ENCODE measurements at regions not wholly inside any gene's neighbourhood (a gene's known extent, or its start where the extent isn't known, plus 50 kb on each side); places are given as distances from the start of the nearest gene placed in this dataset.
"Not testable (repeated sequence)": the region's sequence is repeated elsewhere in the genome, so short reads cannot be mapped to it uniquely, and the experiment has no call there.

- H3K27ac ChIP-seq (ENCODE audit: low read length); CTCF ChIA-PET; H3K4me3 Mint-ChIP-seq; H3K27me3 ChIP-seq (replicated peaks in 1 of 2; ENCODE audit: control insufficient read depth in 2 of 2, extremely low read depth in 1 of 2, insufficient read depth in 2 of 2, low read length in 1 of 2); ATAC-seq (replicated peaks in 1 of 4); POLR2A ChIA-PET; H3K9me3 ChIP-seq; H3K27me3 Mint-ChIP-seq; H3K4me1 ChIP-seq (ENCODE audit: control insufficient read depth in 1 of 2, extremely low read depth in 1 of 2, insufficient read depth in 2 of 2, low read length in 2 of 2); H3K4me3 ChIP-seq (ENCODE audit: control insufficient read depth in 1 of 2, extremely low read depth in 1 of 2, low read length in 1 of 2); H3K36me3 ChIP-seq (ENCODE audit: control insufficient read depth in 2 of 2, extremely low read depth in 1 of 2, insufficient read depth in 1 of 2, low read length in 1 of 2); DNase-seq; H3K9me3 Mint-ChIP-seq; H3K27ac Mint-ChIP-seq; H3K4me1 Mint-ChIP-seq: not testable (repeated sequence)
- H3K36me3 Mint-ChIP-seq: peaks cover 51% of the 10 kb centered on the region
- WGBS (ENCODE audit: insufficient coverage): no CpG with 5 or more reads among the region's 3 CpGs
These were observed 99.4 kb upstream of the ANTXRL start for GRCh38 chr10:46187431-46187830.

- peaks cover 40% of the 10 kb centered on the region for H3K36me3 Mint-ChIP-seq
- H3K36me3 ChIP-seq (ENCODE audit: control insufficient read depth in 2 of 2, extremely low read depth in 1 of 2, insufficient read depth in 1 of 2, low read length in 1 of 2): peaks cover 0 to 2% of the 10 kb centered on the region in 2 donors
- no CpG with 5 or more reads among the region's 3 CpGs for WGBS (ENCODE audit: insufficient coverage)
- H3K27ac Mint-ChIP-seq: no peak overlapping the region
- no peak overlapping the region for H3K27ac ChIP-seq (ENCODE audit: low read length)
- no peak for DNase-seq
- H3K4me3 ChIP-seq (ENCODE audit: control insufficient read depth in 1 of 2, extremely low read depth in 1 of 2, low read length in 1 of 2): no peak overlapping the region
- no peaks in the 10 kb centered on the region for H3K4me1 ChIP-seq (ENCODE audit: control insufficient read depth in 1 of 2, extremely low read depth in 1 of 2, insufficient read depth in 2 of 2, low read length in 2 of 2)
- CTCF ChIA-PET: no interaction called here
- POLR2A ChIA-PET: no interaction called here
- H3K4me1 Mint-ChIP-seq: peaks cover 2 to 10% (median 3%) of the 10 kb centered on the region in 3 donors
- H3K9me3 ChIP-seq: no peaks in the 10 kb centered on the region
- H3K27me3 ChIP-seq (replicated peaks in 1 of 2; ENCODE audit: control insufficient read depth in 2 of 2, extremely low read depth in 1 of 2, insufficient read depth in 2 of 2, low read length in 1 of 2): no peaks in the 10 kb centered on the region
- no peaks in the 10 kb centered on the region for H3K27me3 Mint-ChIP-seq
- H3K4me3 Mint-ChIP-seq: no peak overlapping the region
- ATAC-seq (replicated peaks in 1 of 4): no peak
- H3K9me3 Mint-ChIP-seq: no peaks in the 10 kb centered on the region
These were observed 89.7 kb upstream of the ANTXRL start for GRCh38 chr10:46197050-46197449.

- peaks cover 45% of the 10 kb centered on the region for H3K36me3 Mint-ChIP-seq
- no peak for ATAC-seq (replicated peaks in 1 of 4)
- no peak for DNase-seq
- H3K4me1 Mint-ChIP-seq: peaks cover 10 to 18% (median 12%) of the 10 kb centered on the region in 3 donors
- H3K27ac ChIP-seq (ENCODE audit: low read length): no peak overlapping the region
- H3K9me3 Mint-ChIP-seq: no peaks in the 10 kb centered on the region
- no peaks in the 10 kb centered on the region for H3K27me3 Mint-ChIP-seq
- no peak overlapping the region for H3K4me3 ChIP-seq (ENCODE audit: control insufficient read depth in 1 of 2, extremely low read depth in 1 of 2, low read length in 1 of 2)
- H3K4me3 Mint-ChIP-seq: no peak overlapping the region
- CTCF ChIA-PET: no interaction called here
- POLR2A ChIA-PET: no interaction called here
- no peaks in the 10 kb centered on the region for H3K4me1 ChIP-seq (ENCODE audit: control insufficient read depth in 1 of 2, extremely low read depth in 1 of 2, insufficient read depth in 2 of 2, low read length in 2 of 2)
- H3K27me3 ChIP-seq (replicated peaks in 1 of 2; ENCODE audit: control insufficient read depth in 2 of 2, extremely low read depth in 1 of 2, insufficient read depth in 2 of 2, low read length in 1 of 2): no peaks in the 10 kb centered on the region
- peaks cover 0 to 2% of the 10 kb centered on the region in 2 donors for H3K36me3 ChIP-seq (ENCODE audit: control insufficient read depth in 2 of 2, extremely low read depth in 1 of 2, insufficient read depth in 1 of 2, low read length in 1 of 2)
- no peaks in the 10 kb centered on the region for H3K9me3 ChIP-seq
- no peak overlapping the region for H3K27ac Mint-ChIP-seq
These were observed 88.3 kb upstream of the ANTXRL start for GRCh38 chr10:46198516-46198915.

- not testable (repeated sequence) for H3K27ac Mint-ChIP-seq
These were observed 84.4 kb upstream of the ANTXRL start for GRCh38 chr10:46202405-46202804.

GRCh38 chr10:46204482-46205102 lies 82.2 kb upstream of the ANTXRL start:
- POLR2A ChIA-PET; ATAC-seq (replicated peaks in 1 of 4); H3K27me3 Mint-ChIP-seq; CTCF ChIA-PET; H3K9me3 Mint-ChIP-seq; H3K4me1 ChIP-seq (ENCODE audit: control insufficient read depth in 1 of 2, extremely low read depth in 1 of 2, insufficient read depth in 2 of 2, low read length in 2 of 2); H3K36me3 ChIP-seq (ENCODE audit: control insufficient read depth in 2 of 2, extremely low read depth in 1 of 2, insufficient read depth in 1 of 2, low read length in 1 of 2); H3K27ac Mint-ChIP-seq; DNase-seq; H3K4me3 Mint-ChIP-seq; H3K27ac ChIP-seq (ENCODE audit: low read length); H3K27me3 ChIP-seq (replicated peaks in 1 of 2; ENCODE audit: control insufficient read depth in 2 of 2, extremely low read depth in 1 of 2, insufficient read depth in 2 of 2, low read length in 1 of 2); H3K4me3 ChIP-seq (ENCODE audit: control insufficient read depth in 1 of 2, extremely low read depth in 1 of 2, low read length in 1 of 2); H3K9me3 ChIP-seq: not testable (repeated sequence)
- Mint-ChIP-seq H3K36me3 (peaks cover 27% of the 10 kb centered on the region), H3K4me1 (peaks cover 13 to 20% (median 15%) of the 10 kb centered on the region in 3 donors)
- WGBS (ENCODE audit: insufficient coverage): 89% methylated on average over 1 of the region's 20 CpGs

More at GRCh38 chr10:46202405-46202804, 84.4 kb upstream of the ANTXRL start:
- H3K9me3 ChIP-seq; H3K27me3 Mint-ChIP-seq; H3K36me3 ChIP-seq (ENCODE audit: control insufficient read depth in 2 of 2, extremely low read depth in 1 of 2, insufficient read depth in 1 of 2, low read length in 1 of 2); H3K9me3 Mint-ChIP-seq; H3K4me1 ChIP-seq (ENCODE audit: control insufficient read depth in 1 of 2, extremely low read depth in 1 of 2, insufficient read depth in 2 of 2, low read length in 2 of 2); CTCF ChIA-PET; POLR2A ChIA-PET; DNase-seq; ATAC-seq (replicated peaks in 1 of 4); H3K27me3 ChIP-seq (replicated peaks in 1 of 2; ENCODE audit: control insufficient read depth in 2 of 2, extremely low read depth in 1 of 2, insufficient read depth in 2 of 2, low read length in 1 of 2); H3K4me3 Mint-ChIP-seq; H3K4me3 ChIP-seq (ENCODE audit: control insufficient read depth in 1 of 2, extremely low read depth in 1 of 2, low read length in 1 of 2); H3K27ac ChIP-seq (ENCODE audit: low read length): not testable (repeated sequence)
- Mint-ChIP-seq H3K36me3 (peaks cover 33% of the 10 kb centered on the region), H3K4me1 (peaks cover 15 to 20% (median 15%) of the 10 kb centered on the region in 3 donors)
- no CpG with 5 or more reads among the region's 1 CpG for WGBS (ENCODE audit: insufficient coverage)

- H3K27me3 Mint-ChIP-seq; DNase-seq; ATAC-seq (replicated peaks in 1 of 4); CTCF ChIA-PET; H3K9me3 Mint-ChIP-seq; H3K27ac Mint-ChIP-seq; H3K36me3 Mint-ChIP-seq; H3K27ac ChIP-seq (ENCODE audit: low read length); H3K9me3 ChIP-seq; H3K36me3 ChIP-seq (ENCODE audit: control insufficient read depth in 2 of 2, extremely low read depth in 1 of 2, insufficient read depth in 1 of 2, low read length in 1 of 2); H3K4me3 ChIP-seq (ENCODE audit: control insufficient read depth in 1 of 2, extremely low read depth in 1 of 2, low read length in 1 of 2); H3K4me3 Mint-ChIP-seq; POLR2A ChIA-PET; H3K27me3 ChIP-seq (replicated peaks in 1 of 2; ENCODE audit: control insufficient read depth in 2 of 2, extremely low read depth in 1 of 2, insufficient read depth in 2 of 2, low read length in 1 of 2); H3K4me1 Mint-ChIP-seq; H3K4me1 ChIP-seq (ENCODE audit: control insufficient read depth in 1 of 2, extremely low read depth in 1 of 2, insufficient read depth in 2 of 2, low read length in 2 of 2): not testable (repeated sequence)
- WGBS (ENCODE audit: insufficient coverage): no CpG with 5 or more reads among the region's 2 CpGs
These were observed 76.4 kb upstream of the ANTXRL start for GRCh38 chr10:46210427-46210826.

GRCh38 chr10:46215426-46215825 lies 71.4 kb upstream of the ANTXRL start:
- ATAC-seq (replicated peaks in 1 of 4) (no peak), DNase-seq (no peak)
- Mint-ChIP-seq H3K4me3 (no peak overlapping the region), H3K4me1 (peaks cover 6 to 18% (median 8%) of the 10 kb centered on the region in 3 donors), H3K9me3 (no peaks in the 10 kb centered on the region), H3K36me3 (peaks cover 41% of the 10 kb centered on the region), H3K27me3 (no peaks in the 10 kb centered on the region), H3K27ac (no peak overlapping the region)
- Histone ChIP-seq H3K27ac (ENCODE audit: low read length) (no peak overlapping the region), H3K9me3 (no peaks in the 10 kb centered on the region), H3K4me1 (ENCODE audit: control insufficient read depth in 1 of 2, extremely low read depth in 1 of 2, insufficient read depth in 2 of 2, low read length in 2 of 2) (no peaks in the 10 kb centered on the region), H3K4me3 (ENCODE audit: control insufficient read depth in 1 of 2, extremely low read depth in 1 of 2, low read length in 1 of 2) (no peak overlapping the region), H3K27me3 (replicated peaks in 1 of 2; ENCODE audit: control insufficient read depth in 2 of 2, extremely low read depth in 1 of 2, insufficient read depth in 2 of 2, low read length in 1 of 2) (no peaks in the 10 kb centered on the region), H3K36me3 (ENCODE audit: control insufficient read depth in 2 of 2, extremely low read depth in 1 of 2, insufficient read depth in 1 of 2, low read length in 1 of 2) (peaks cover 8 to 27% of the 10 kb centered on the region in 2 donors)
- WGBS (ENCODE audit: insufficient coverage): 81% methylated on average over 4 of the region's 4 CpGs
- ChIA-PET CTCF (no interaction called here), POLR2A (no interaction called here)
